ENCODE measurements at regions not wholly inside any gene's neighbourhood (a gene's known extent, or its start where the extent isn't known, plus 50 kb on each side); places are given as distances from the start of the nearest gene placed in this dataset.

DNA sequence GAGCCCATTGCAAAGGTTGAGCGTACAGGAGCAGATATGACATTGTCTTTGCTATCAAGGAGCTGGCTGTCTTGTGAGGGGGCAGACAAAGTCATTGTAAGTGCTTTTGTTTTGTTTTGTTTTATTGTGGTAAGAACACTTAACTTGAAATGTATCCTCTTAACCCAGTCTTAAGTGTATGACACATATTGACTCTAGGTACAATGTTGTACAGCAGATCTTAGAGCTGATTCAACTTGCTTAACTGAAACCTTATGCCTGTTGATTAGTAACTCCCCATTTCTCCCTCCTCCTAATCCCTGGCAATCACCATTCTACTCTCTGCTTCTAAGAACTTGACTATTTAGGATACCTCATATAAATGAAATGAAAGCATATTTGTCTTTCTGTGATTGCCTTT is 429.0 kb downstream of the BMP2 start:
- in situ Hi-C loops (cut with MboI; ENCODE audit: low sequenced_read_pairs in 4 of 4): no loop called here
- Histone ChIP-seq H3K4me3 (no peak overlapping the region), H3K9me3 (no peaks in the 10 kb centered on the region), H3K27me3 (no peaks in the 10 kb centered on the region), H3K27ac (no peak overlapping the region), H3K4me1 (no peaks in the 10 kb centered on the region), H3K36me3 (no peaks in the 10 kb centered on the region)
- ATAC-seq (no peak), DNase-seq (no peak)
- intact Hi-C loops (cut with DNase I; ENCODE audit: low total_unique reads): no loop called here
- no peak for TF ChIP-seq POLR2A (IDR thresholded peaks at IDR 0.05)
- TF ChIP-seq, protein P1, sequence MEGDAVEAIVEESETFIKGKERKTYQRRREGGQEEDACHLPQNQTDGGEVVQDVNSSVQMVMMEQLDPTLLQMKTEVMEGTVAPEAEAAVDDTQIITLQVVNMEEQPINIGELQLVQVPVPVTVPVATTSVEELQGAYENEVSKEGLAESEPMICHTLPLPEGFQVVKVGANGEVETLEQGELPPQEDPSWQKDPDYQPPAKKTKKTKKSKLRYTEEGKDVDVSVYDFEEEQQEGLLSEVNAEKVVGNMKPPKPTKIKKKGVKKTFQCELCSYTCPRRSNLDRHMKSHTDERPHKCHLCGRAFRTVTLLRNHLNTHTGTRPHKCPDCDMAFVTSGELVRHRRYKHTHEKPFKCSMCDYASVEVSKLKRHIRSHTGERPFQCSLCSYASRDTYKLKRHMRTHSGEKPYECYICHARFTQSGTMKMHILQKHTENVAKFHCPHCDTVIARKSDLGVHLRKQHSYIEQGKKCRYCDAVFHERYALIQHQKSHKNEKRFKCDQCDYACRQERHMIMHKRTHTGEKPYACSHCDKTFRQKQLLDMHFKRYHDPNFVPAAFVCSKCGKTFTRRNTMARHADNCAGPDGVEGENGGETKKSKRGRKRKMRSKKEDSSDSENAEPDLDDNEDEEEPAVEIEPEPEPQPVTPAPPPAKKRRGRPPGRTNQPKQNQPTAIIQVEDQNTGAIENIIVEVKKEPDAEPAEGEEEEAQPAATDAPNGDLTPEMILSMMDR (IDR thresholded peaks at IDR 0.05 in 4 of 5, conservative IDR thresholded peaks at IDR 0.05 in 1 of 5): no peak

DNA sequence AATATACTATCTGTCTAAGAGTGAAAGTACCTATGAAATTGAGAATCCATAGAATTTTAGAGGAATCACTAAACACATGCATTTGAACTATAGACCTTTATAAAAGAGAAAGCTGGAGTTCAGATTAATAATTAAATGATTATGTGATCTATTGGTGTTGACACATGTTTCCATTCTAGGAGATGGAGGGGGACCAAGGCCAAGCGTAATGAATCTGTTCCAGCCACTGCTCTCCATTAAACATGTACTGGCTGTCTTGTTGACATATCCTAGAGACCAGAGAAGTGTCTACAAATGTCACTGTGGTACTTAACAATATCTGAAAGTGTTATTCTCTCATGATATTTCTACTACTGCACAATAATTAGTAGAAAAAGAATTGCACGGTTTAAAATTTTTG is 432.4 kb downstream of the BMP2 start:
- intact Hi-C loops (cut with DNase I; ENCODE audit: low total_unique reads): no loop called here
- in situ Hi-C loops (cut with MboI; ENCODE audit: low sequenced_read_pairs in 4 of 4): loop anchor here in 1 of 4 donors (10.0 kb wide), 1 partner anchor 45 kb away; no protein-coding TSS in a partner anchor
- no peak for TF ChIP-seq POLR2A (IDR thresholded peaks at IDR 0.05)
- TF ChIP-seq, protein P1 (IDR thresholded peaks at IDR 0.05 in 4 of 5, conservative IDR thresholded peaks at IDR 0.05 in 1 of 5): no peak
- Histone ChIP-seq H3K27ac (no peak overlapping the region), H3K36me3 (no peaks in the 10 kb centered on the region), H3K9me3 (no peaks in the 10 kb centered on the region), H3K4me1 (no peaks in the 10 kb centered on the region), H3K4me3 (no peak overlapping the region), H3K27me3 (no peaks in the 10 kb centered on the region)
- DNase-seq: no peak
- no peak for ATAC-seq

DNA sequence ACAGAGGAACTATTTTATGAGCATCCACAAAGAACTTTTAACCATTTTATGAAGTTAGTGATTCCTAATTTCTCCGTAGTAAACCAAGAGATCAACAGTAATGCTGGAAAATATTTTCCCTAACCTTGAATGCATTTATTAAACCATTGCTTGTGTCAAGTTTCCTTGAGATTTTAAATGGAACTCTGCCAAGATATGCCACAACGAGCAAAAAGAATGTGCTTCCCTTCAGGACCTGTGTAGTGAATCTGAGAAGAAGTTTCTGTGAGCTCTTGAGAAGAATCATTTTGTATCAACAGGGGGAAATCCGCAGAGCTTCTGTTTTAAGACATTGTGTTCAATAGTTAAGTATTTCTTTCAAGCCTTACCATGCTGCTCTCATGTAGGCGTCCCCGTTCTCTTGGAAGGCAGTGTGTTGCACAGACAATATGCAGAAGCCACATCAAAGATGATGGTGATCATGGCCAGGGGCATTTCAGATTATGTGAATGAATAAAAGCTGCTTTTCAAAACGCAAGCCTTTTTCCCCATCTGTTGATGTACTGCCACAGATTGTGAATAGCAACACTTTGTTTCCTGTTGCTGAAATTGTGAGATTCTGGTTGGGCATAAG is 439.8 kb downstream of the BMP2 start:
- DNase-seq (no peak), ATAC-seq (no peak)
- intact Hi-C loops (cut with DNase I; ENCODE audit: low total_unique reads) (no loop called here), in situ Hi-C loops (cut with MboI; ENCODE audit: low sequenced_read_pairs in 4 of 4) (loop anchor here in 1 of 4 donors (10.0 kb wide), 1 partner anchor 52 kb away; no protein-coding TSS in a partner anchor)
- no peaks in the 10 kb centered on the region for H3K27me3 ChIP-seq
- no peak overlapping the region for H3K27ac ChIP-seq
- no peak for TF ChIP-seq POLR2A (IDR thresholded peaks at IDR 0.05)
- TF ChIP-seq, protein P1 (IDR thresholded peaks at IDR 0.05 in 4 of 5, conservative IDR thresholded peaks at IDR 0.05 in 1 of 5): no peak
- no peaks in the 10 kb centered on the region for H3K36me3 ChIP-seq
- peaks cover 0 to 4% of the 10 kb centered on the region in 2 donors for H3K4me1 ChIP-seq
- H3K4me3 ChIP-seq: no peak overlapping the region
- no peaks in the 10 kb centered on the region for H3K9me3 ChIP-seq

DNA sequence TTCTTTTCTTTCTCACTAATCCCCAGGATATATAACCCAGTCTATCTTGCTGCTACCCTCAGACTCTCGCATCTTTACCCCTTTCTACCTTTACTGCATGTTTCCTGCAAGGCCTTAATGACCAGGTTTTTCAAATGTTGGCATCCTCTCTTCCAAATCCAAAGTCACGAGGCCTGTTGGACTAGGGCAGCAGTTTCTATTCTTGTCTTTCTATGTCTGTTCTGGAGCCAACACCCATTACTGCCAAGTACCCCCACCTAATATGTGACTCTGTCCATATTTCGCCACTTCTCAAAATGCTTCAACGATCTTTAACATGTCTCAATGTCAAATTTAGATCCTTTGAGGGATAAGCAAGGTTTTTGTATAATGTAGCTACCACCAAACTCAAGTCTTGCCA is 443.4 kb downstream of the BMP2 start:
- in situ Hi-C loops (cut with MboI; ENCODE audit: low sequenced_read_pairs in 4 of 4): no loop called here
- intact Hi-C loops (cut with DNase I; ENCODE audit: low total_unique reads): no loop called here

More for the DNA sequence above, 443.4 kb downstream of the BMP2 start:
- Histone ChIP-seq H3K36me3 (no peaks in the 10 kb centered on the region), H3K4me1 (peaks cover 0 to 4% of the 10 kb centered on the region in 2 donors), H3K27me3 (no peaks in the 10 kb centered on the region), H3K4me3 (no peak overlapping the region), H3K9me3 (no peaks in the 10 kb centered on the region), H3K27ac (no peak overlapping the region)
- no peak for TF ChIP-seq POLR2A (IDR thresholded peaks at IDR 0.05)
- TF ChIP-seq, protein P1 (IDR thresholded peaks at IDR 0.05 in 4 of 5, conservative IDR thresholded peaks at IDR 0.05 in 1 of 5): no peak
- DNase-seq (no peak), ATAC-seq (no peak)
